ENCODE measurements at regions not wholly inside any gene's neighbourhood (a gene's known extent, or its start where the extent isn't known, plus 50 kb on each side); places are given as distances from the start of the nearest gene placed in this dataset.

- no peak for DNase-seq
Observed at GRCh38 chr9:17017931-17018491, 116.8 kb upstream of the CNTLN start.

GRCh38 chr9:17013891-17014290 is 120.9 kb upstream of the CNTLN start:
- no peak for DNase-seq

- DNase-seq = no peak
Observed at GRCh38 chr9:17013010-17013409, 121.8 kb upstream of the CNTLN start.

- no peak for DNase-seq
Observed at GRCh38 chr9:17011880-17012279, 123.0 kb upstream of the CNTLN start.

GRCh38 chr9:17009071-17009470 is 125.8 kb upstream of the CNTLN start:
- no peak for DNase-seq

GRCh38 chr9:17005056-17005823 is 129.6 kb upstream of the CNTLN start:
- no peak for DNase-seq

GRCh38 chr9:17004500-17004899 is 130.3 kb upstream of the CNTLN start:
- DNase-seq = no peak

- no peak for DNase-seq
Observed at GRCh38 chr9:17003576-17004240, 131.1 kb upstream of the CNTLN start.

GRCh38 chr9:16996901-16997491 is 126.5 kb upstream of the BNC2 start:
- DNase-seq = no peak

- no peak for DNase-seq
Observed at GRCh38 chr9:16992138-16992537, 121.7 kb upstream of the BNC2 start.

- no peak for DNase-seq
Observed at GRCh38 chr9:16987026-16987425, 116.6 kb upstream of the BNC2 start.

GRCh38 chr9:16986556-16986955 is 116.1 kb upstream of the BNC2 start:
- DNase-seq = no peak

- DNase-seq = no peak
Observed at GRCh38 chr9:16985559-16986348, 115.3 kb upstream of the BNC2 start.

- no peak for DNase-seq
Observed at GRCh38 chr9:16982780-16983310, 112.4 kb upstream of the BNC2 start.

- no peak for DNase-seq
Observed at GRCh38 chr9:16976427-16976826, 106.0 kb upstream of the BNC2 start.

GRCh38 chr9:16974436-16974835 is 104.0 kb upstream of the BNC2 start:
- DNase-seq = no peak

GRCh38 chr9:16970321-16970720 is 99.9 kb upstream of the BNC2 start:
- DNase-seq = no peak

- no peak for DNase-seq
Observed at GRCh38 chr9:16964228-16964627, 93.8 kb upstream of the BNC2 start.

- DNase-seq = no peak
Observed at GRCh38 chr9:16960084-16960483, 89.6 kb upstream of the BNC2 start.

GRCh38 chr9:16959391-16959790 is 88.9 kb upstream of the BNC2 start:
- no peak for DNase-seq

- DNase-seq = no peak
Observed at GRCh38 chr9:16954040-16954439, 83.6 kb upstream of the BNC2 start.

GRCh38 chr9:16951502-16951901 is 81.0 kb upstream of the BNC2 start:
- no peak for DNase-seq

GRCh38 chr9:16950051-16950450 is 79.6 kb upstream of the BNC2 start:
- DNase-seq = no peak

Data from activated CD4-positive, alpha-beta T cell treated with anti-CD3 and anti-CD28 coated beads, Interleukin-2, amount 50 U/mL, for 16 hours (primary cell).